ENCODE measurements at regions not wholly inside any gene's neighbourhood (a gene's known extent, or its start where the extent isn't known, plus 50 kb on each side); places are given as distances from the start of the nearest gene placed in this dataset.

GRCh38 chr2:216570357-216570756 lies 62.9 kb upstream of the IGFBP2 start (continued):
- TF ChIP-seq, protein P1, sequence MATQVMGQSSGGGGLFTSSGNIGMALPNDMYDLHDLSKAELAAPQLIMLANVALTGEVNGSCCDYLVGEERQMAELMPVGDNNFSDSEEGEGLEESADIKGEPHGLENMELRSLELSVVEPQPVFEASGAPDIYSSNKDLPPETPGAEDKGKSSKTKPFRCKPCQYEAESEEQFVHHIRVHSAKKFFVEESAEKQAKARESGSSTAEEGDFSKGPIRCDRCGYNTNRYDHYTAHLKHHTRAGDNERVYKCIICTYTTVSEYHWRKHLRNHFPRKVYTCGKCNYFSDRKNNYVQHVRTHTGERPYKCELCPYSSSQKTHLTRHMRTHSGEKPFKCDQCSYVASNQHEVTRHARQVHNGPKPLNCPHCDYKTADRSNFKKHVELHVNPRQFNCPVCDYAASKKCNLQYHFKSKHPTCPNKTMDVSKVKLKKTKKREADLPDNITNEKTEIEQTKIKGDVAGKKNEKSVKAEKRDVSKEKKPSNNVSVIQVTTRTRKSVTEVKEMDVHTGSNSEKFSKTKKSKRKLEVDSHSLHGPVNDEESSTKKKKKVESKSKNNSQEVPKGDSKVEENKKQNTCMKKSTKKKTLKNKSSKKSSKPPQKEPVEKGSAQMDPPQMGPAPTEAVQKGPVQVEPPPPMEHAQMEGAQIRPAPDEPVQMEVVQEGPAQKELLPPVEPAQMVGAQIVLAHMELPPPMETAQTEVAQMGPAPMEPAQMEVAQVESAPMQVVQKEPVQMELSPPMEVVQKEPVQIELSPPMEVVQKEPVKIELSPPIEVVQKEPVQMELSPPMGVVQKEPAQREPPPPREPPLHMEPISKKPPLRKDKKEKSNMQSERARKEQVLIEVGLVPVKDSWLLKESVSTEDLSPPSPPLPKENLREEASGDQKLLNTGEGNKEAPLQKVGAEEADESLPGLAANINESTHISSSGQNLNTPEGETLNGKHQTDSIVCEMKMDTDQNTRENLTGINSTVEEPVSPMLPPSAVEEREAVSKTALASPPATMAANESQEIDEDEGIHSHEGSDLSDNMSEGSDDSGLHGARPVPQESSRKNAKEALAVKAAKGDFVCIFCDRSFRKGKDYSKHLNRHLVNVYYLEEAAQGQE (IDR thresholded peaks at IDR 0.05; ENCODE audit: unreplicated experiment) = no peak
- TF ChIP-seq EZH2 (IDR thresholded peaks at IDR 0.05; ENCODE audit: low read depth, unreplicated experiment) (no peak), NANOG (IDR thresholded peaks at IDR 0.05; ENCODE audit: borderline replicate concordance) (no peak)
- TF ChIP-seq, protein P2, sequence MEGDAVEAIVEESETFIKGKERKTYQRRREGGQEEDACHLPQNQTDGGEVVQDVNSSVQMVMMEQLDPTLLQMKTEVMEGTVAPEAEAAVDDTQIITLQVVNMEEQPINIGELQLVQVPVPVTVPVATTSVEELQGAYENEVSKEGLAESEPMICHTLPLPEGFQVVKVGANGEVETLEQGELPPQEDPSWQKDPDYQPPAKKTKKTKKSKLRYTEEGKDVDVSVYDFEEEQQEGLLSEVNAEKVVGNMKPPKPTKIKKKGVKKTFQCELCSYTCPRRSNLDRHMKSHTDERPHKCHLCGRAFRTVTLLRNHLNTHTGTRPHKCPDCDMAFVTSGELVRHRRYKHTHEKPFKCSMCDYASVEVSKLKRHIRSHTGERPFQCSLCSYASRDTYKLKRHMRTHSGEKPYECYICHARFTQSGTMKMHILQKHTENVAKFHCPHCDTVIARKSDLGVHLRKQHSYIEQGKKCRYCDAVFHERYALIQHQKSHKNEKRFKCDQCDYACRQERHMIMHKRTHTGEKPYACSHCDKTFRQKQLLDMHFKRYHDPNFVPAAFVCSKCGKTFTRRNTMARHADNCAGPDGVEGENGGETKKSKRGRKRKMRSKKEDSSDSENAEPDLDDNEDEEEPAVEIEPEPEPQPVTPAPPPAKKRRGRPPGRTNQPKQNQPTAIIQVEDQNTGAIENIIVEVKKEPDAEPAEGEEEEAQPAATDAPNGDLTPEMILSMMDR (conservative IDR thresholded peaks at IDR 0.05; ENCODE audit: low read depth in 2 of 2) = no peak

GRCh38 chr2:216571178-216571908 lies 61.9 kb upstream of the IGFBP2 start:
- peaks cover 9% of the 10 kb centered on the region for H3K4me1 ChIP-seq (ENCODE audit: insufficient read depth)
- peaks cover 10% of the 10 kb centered on the region; the same call in 1 of the 2 replicates for H3K36me3 ChIP-seq (ENCODE audit: insufficient read depth)
- H3K27ac Mint-ChIP-seq = no peak overlapping the region
- H3F3A ChIP-seq (replicated peaks; ENCODE audit: low read depth) = no peaks in the 10 kb centered on the region
- peaks cover 3% of the 10 kb centered on the region for H3K27me3 Mint-ChIP-seq (ENCODE audit: insufficient read depth, low read depth, poor library complexity)
- peaks cover 10% of the 10 kb centered on the region; the same call in 2 of the 3 replicates for H3K36me3 Mint-ChIP-seq (ENCODE audit: low read depth)
- no peaks in the 10 kb centered on the region; the same call in 1 of the 2 replicates for H4K20me1 ChIP-seq (replicated peaks; ENCODE audit: insufficient read depth)
- H3K4me3 Mint-ChIP-seq = no peak overlapping the region
- ATAC-seq (no peak), DNase-seq (ENCODE audit: low spot score) (no peak)
- no peaks in the 10 kb centered on the region for H3K27me3 ChIP-seq (ENCODE audit: insufficient read depth)
- no peak overlapping the region for H3K4me2 ChIP-seq
- no peaks in the 10 kb centered on the region for H3K79me2 ChIP-seq (replicated peaks; ENCODE audit: insufficient read depth)
- H3K4me3 ChIP-seq = no peak overlapping the region
- H3K9me2 ChIP-seq (ENCODE audit: insufficient read depth) = no peaks in the 10 kb centered on the region; the same call in 1 of the 2 replicates
- H3K4me1 Mint-ChIP-seq = peaks cover 16% of the 10 kb centered on the region
- no peak for TF ChIP-seq EZH2 (IDR thresholded peaks at IDR 0.05; ENCODE audit: low read depth, unreplicated experiment)
- H3K9me3 Mint-ChIP-seq = peaks cover 10% of the 10 kb centered on the region
- no peak overlapping the region for H2AFZ ChIP-seq
- no peak overlapping the region for H3K27ac ChIP-seq (ENCODE audit: low read depth)

DNA sequence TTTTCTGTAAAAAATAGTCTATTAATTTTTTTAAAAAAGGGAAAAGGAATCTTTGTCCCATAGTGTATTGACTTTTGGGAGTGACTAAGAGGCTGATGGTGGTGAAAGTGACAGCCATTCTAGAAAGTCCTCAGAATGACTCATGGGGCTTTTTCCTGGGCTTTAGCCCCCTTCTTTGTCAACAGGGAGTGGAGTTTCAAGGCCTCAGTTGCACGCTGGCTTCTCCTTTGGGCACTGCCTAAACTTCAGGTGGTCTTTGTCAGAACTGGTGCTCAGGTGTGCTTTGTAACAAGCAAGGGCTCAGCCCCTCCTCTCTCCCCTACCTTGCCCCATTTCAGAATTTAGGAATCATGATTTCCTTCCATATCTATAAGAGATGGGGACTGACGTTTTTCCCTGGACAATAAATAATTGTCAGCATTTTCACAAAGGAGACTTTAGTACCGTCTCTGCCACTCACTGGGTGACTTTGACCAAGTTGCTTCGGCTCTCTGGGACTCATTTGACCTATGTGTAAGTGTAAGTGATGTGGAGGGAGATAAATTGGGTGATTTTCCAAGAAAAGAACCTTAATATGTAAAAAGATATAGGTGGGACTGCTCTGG lies 61.2 kb upstream of the IGFBP2 start:
- Mint-ChIP-seq H3K9me3 (peaks cover 9% of the 10 kb centered on the region), H3K4me3 (no peak overlapping the region), H3K27ac (no peak overlapping the region), H3K4me1 (peaks cover 16% of the 10 kb centered on the region), H3K27me3 (ENCODE audit: insufficient read depth, low read depth, poor library complexity) (peaks cover 3% of the 10 kb centered on the region), H3K36me3 (ENCODE audit: low read depth) (peaks cover 10% of the 10 kb centered on the region; the same call in 2 of the 3 replicates)
- no peaks in the 10 kb centered on the region for H3K79me2 ChIP-seq (replicated peaks; ENCODE audit: insufficient read depth)
- no peaks in the 10 kb centered on the region; the same call in 1 of the 2 replicates for H3K9me2 ChIP-seq (ENCODE audit: insufficient read depth)
- H3K27me3 ChIP-seq (ENCODE audit: insufficient read depth) = no peaks in the 10 kb centered on the region
- DNase-seq (ENCODE audit: low spot score) (no peak), ATAC-seq (no peak)
- no peak overlapping the region for H3K27ac ChIP-seq (ENCODE audit: low read depth)
- H3K36me3 ChIP-seq (ENCODE audit: insufficient read depth) = peaks cover 10% of the 10 kb centered on the region; the same call in 1 of the 2 replicates
- no peak overlapping the region for H2AFZ ChIP-seq
- H3K4me1 ChIP-seq (ENCODE audit: insufficient read depth) = peaks cover 9% of the 10 kb centered on the region
- no peak overlapping the region for H3K4me3 ChIP-seq
- no peak overlapping the region for H3K4me2 ChIP-seq
- no peaks in the 10 kb centered on the region for H3F3A ChIP-seq (replicated peaks; ENCODE audit: low read depth)
- TF ChIP-seq EZH2phosphoT487 (IDR thresholded peaks at IDR 0.05; ENCODE audit: unreplicated experiment) (no peak), POLR2AphosphoS5 (IDR thresholded peaks at IDR 0.05; ENCODE audit: low read depth) (no peak), STAT1 (IDR thresholded peaks at IDR 0.05; ENCODE audit: unreplicated experiment) (no peak), ZNF331 (CRISPR knock-in tag; IDR thresholded peaks at IDR 0.05; ENCODE audit: low read depth) (no peak), JUNB (IDR thresholded peaks at IDR 0.05; ENCODE audit: unreplicated experiment) (no peak), EZH2 (IDR thresholded peaks at IDR 0.05; ENCODE audit: low read depth, unreplicated experiment) (no peak)
- TF ChIP-seq, protein P1 (IDR thresholded peaks at IDR 0.05; ENCODE audit: unreplicated experiment) = no peak
- TF ChIP-seq, protein P3, sequence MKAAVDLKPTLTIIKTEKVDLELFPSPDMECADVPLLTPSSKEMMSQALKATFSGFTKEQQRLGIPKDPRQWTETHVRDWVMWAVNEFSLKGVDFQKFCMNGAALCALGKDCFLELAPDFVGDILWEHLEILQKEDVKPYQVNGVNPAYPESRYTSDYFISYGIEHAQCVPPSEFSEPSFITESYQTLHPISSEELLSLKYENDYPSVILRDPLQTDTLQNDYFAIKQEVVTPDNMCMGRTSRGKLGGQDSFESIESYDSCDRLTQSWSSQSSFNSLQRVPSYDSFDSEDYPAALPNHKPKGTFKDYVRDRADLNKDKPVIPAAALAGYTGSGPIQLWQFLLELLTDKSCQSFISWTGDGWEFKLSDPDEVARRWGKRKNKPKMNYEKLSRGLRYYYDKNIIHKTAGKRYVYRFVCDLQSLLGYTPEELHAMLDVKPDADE (IDR thresholded peaks at IDR 0.05) = no peak
- H4K20me1 ChIP-seq (replicated peaks; ENCODE audit: insufficient read depth) = no peaks in the 10 kb centered on the region; the same call in 1 of the 2 replicates
